Liver (tissue), 8 donors: ENCODE measurements at regions not wholly inside any gene's neighbourhood (a gene's known extent, or its start where the extent isn't known, plus 50 kb on each side); places are given as distances from the start of the nearest gene placed in this dataset.

Experiments
- DNase-seq: peaks from one replicate; pipeline ENCODE4 v3.0.0-alpha.2; 2017; ENCODE audit warnings: low spot score
- H3K27ac ChIP-seq, 2 donors: one replicate each; pipeline ENCODE4 v1.7.0; 2013; ENCODE audit warnings: inconsistent platforms in 2 of 2, low read length in 2 of 2, control low read depth in 1 of 2, low read depth in 1 of 2, mild to moderate bottlenecking in 1 of 2
- H3K27me3 ChIP-seq, 4 donors: one replicate each; pipeline versions ENCODE4 v1.6.1 to v1.7.0; 2013; ENCODE audit warnings: low read length in 3 of 4, inconsistent platforms in 1 of 4, mild to moderate bottlenecking in 1 of 4, moderate library complexity in 1 of 4; ENCODE audit not compliant: control insufficient read depth in 4 of 4, insufficient read depth in 4 of 4
- H3K36me3 ChIP-seq, 4 donors: one replicate each; pipeline versions ENCODE4 v1.6.1 to v1.7.0; 2013; ENCODE audit warnings: low read length in 3 of 4, mild to moderate bottlenecking in 3 of 4, low read depth in 1 of 4, moderate library complexity in 1 of 4; ENCODE audit not compliant: control insufficient read depth in 4 of 4, insufficient read depth in 3 of 4
- H3K4me1 ChIP-seq, 4 donors: one replicate each; pipeline versions ENCODE4 v1.6.1 to v1.7.0; 2013; ENCODE audit warnings: low read length in 3 of 4, mild to moderate bottlenecking in 3 of 4, moderate library complexity in 1 of 4; ENCODE audit not compliant: control insufficient read depth in 4 of 4, insufficient read depth in 4 of 4
- H3K4me3 ChIP-seq, 3 donors: one replicate each; pipeline versions ENCODE4 v1.6.1 to v1.7.0; 2013; ENCODE audit warnings: low read length in 3 of 3, control low read depth in 1 of 3, low read depth in 1 of 3, mild to moderate bottlenecking in 1 of 3
- H3K9ac ChIP-seq, 2 donors: one replicate each; pipeline ENCODE4 v1.7.0; 2013; ENCODE audit warnings: low read length in 2 of 2, mild to moderate bottlenecking in 2 of 2, moderate library complexity in 2 of 2, control low read depth in 1 of 2, low read depth in 1 of 2
- H3K9me3 ChIP-seq, 4 donors: one replicate each; pipeline versions ENCODE4 v1.6.1 to v1.7.0; 2013; ENCODE audit warnings: low read length in 3 of 4; ENCODE audit not compliant: control insufficient read depth in 4 of 4
- EGR1 ChIP-seq, 2 donors: IDR thresholded peaks; 2 replicates each; pipeline ENCODE4 v1.6.1; 2016 to 2018; ENCODE audit warnings: antibody characterized with exemption in 2 of 2, low read depth in 2 of 2
- FOXA1 ChIP-seq: IDR thresholded peaks from 2 replicates; pipeline ENCODE4 v1.6.1; 2016; ENCODE audit warnings: antibody characterized with exemption
- FOXA2 ChIP-seq: IDR thresholded peaks from 2 replicates; pipeline ENCODE4 v1.6.1; 2016; ENCODE audit warnings: antibody characterized with exemption
- GABPA ChIP-seq, 2 donors: IDR thresholded peaks in 1 of 2; conservative IDR thresholded peaks in 1 of 2; 2 replicates each; pipeline ENCODE4 v1.6.1; 2016; ENCODE audit warnings: antibody characterized with exemption in 2 of 2, mild to moderate bottlenecking in 1 of 2, moderate library complexity in 1 of 2
- HNF4A ChIP-seq, 2 donors: conservative IDR thresholded peaks; 2 replicates each; pipeline ENCODE4 v1.6.1; 2016; ENCODE audit warnings: antibody characterized with exemption in 2 of 2, mild to moderate bottlenecking in 2 of 2
- HNF4G ChIP-seq: IDR thresholded peaks from 2 replicates; pipeline ENCODE4 v1.6.1; 2016; ENCODE audit warnings: antibody characterized with exemption
- JUND ChIP-seq, 2 donors: IDR thresholded peaks; 2 replicates each; pipeline ENCODE4 v1.6.1; 2016; ENCODE audit warnings: antibody characterized with exemption in 2 of 2
- NR2F2 ChIP-seq: IDR thresholded peaks from 2 replicates; pipeline ENCODE4 v1.6.1; 2016; ENCODE audit warnings: antibody characterized with exemption
- RAD21 ChIP-seq, 2 donors: IDR thresholded peaks; 2 replicates each; pipeline ENCODE4 v1.6.1; 2016; ENCODE audit warnings: antibody characterized with exemption in 2 of 2, mild to moderate bottlenecking in 2 of 2
- RXRA ChIP-seq, 2 donors: IDR thresholded peaks; 2 replicates each; pipeline ENCODE4 v1.6.1; 2017 to 2018; ENCODE audit warnings: antibody characterized with exemption in 2 of 2, mild to moderate bottlenecking in 1 of 2
- SP1 ChIP-seq: IDR thresholded peaks from 2 replicates; pipeline ENCODE4 v1.6.1; 2018; ENCODE audit warnings: antibody characterized with exemption, mild to moderate bottlenecking
- TAF1 ChIP-seq: conservative IDR thresholded peaks from 2 replicates; pipeline ENCODE4 v1.6.1; 2016; ENCODE audit warnings: antibody characterized with exemption, mild to moderate bottlenecking
- YY1 ChIP-seq: IDR thresholded peaks from 2 replicates; pipeline ENCODE4 v1.6.1; 2016; ENCODE audit warnings: antibody characterized with exemption, mild to moderate bottlenecking
- ZBTB33 ChIP-seq: IDR thresholded peaks from 2 replicates; pipeline ENCODE4 v1.6.1; 2016; ENCODE audit warnings: antibody characterized with exemption
- WGBS: extraction: QIAGEN DNeasy Blood & Tissue Kit; methylation state at CpG from one replicate; pipeline ENCODE4 v1.1.7; 2013; 5-methylcytosine and 5-hydroxymethylcytosine counted together
- TF ChIP-seq, protein P1 (sequence below): IDR thresholded peaks from 2 replicates; pipeline ENCODE4 v1.6.1; 2016; ENCODE audit warnings: antibody characterized with exemption
- TF ChIP-seq, protein P2 (sequence below): fragments of 150-350 bp; IDR thresholded peaks from 2 replicates; pipeline ENCODE4 v1.5.1; 2017; ENCODE audit warnings: improper control_type of control experiment, low read depth, low read length; ENCODE audit not compliant: missing input control
- TF ChIP-seq, protein P3 (sequence below): IDR thresholded peaks from 2 replicates; pipeline ENCODE4 v1.6.1; 2016; ENCODE audit warnings: antibody characterized with exemption, mild to moderate bottlenecking
- TF ChIP-seq, protein P4 (sequence below): IDR thresholded peaks from 2 replicates; pipeline ENCODE4 v1.6.1; 2016; ENCODE audit warnings: antibody characterized with exemption
- donor health status: healthy.
- donor health status: healthy.
- donor health status: healthy.
- donor health status: healthy.
- donor health status: healthy.

- H3K27ac ChIP-seq: peak overlapping the region; percentile 62 to 73
- no peaks in the 10 kb centered on the region for H3K9me3 ChIP-seq
- no peaks in the 10 kb centered on the region for H3K36me3 ChIP-seq
- peak overlapping the region in 2 of 3 donors; percentile 18 to 41 for H3K4me3 ChIP-seq
- peaks cover 4 to 20% (median 11%) of the 10 kb centered on the region in 4 donors for H3K4me1 ChIP-seq
- peak overlapping the region in 1 of 2 donors; percentile 21 for H3K9ac ChIP-seq
- no peaks in the 10 kb centered on the region for H3K27me3 ChIP-seq
- DNase-seq: no peak
- TF ChIP-seq ZBTB33: no peak
- TF ChIP-seq EGR1 (IDR thresholded peaks at IDR 0.05; ENCODE audit: low read depth in 2 of 2): no peak
- TF ChIP-seq, protein P1, sequence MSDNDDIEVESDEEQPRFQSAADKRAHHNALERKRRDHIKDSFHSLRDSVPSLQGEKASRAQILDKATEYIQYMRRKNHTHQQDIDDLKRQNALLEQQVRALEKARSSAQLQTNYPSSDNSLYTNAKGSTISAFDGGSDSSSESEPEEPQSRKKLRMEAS: no peak
- TF ChIP-seq, protein P2, sequence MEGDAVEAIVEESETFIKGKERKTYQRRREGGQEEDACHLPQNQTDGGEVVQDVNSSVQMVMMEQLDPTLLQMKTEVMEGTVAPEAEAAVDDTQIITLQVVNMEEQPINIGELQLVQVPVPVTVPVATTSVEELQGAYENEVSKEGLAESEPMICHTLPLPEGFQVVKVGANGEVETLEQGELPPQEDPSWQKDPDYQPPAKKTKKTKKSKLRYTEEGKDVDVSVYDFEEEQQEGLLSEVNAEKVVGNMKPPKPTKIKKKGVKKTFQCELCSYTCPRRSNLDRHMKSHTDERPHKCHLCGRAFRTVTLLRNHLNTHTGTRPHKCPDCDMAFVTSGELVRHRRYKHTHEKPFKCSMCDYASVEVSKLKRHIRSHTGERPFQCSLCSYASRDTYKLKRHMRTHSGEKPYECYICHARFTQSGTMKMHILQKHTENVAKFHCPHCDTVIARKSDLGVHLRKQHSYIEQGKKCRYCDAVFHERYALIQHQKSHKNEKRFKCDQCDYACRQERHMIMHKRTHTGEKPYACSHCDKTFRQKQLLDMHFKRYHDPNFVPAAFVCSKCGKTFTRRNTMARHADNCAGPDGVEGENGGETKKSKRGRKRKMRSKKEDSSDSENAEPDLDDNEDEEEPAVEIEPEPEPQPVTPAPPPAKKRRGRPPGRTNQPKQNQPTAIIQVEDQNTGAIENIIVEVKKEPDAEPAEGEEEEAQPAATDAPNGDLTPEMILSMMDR: no peak
- no peak for TF ChIP-seq FOXA1
- peak; percentile 53 to 75 for TF ChIP-seq HNF4A (conservative IDR thresholded peaks at IDR 0.05)
- no peak for TF ChIP-seq HNF4G
- TF ChIP-seq, protein P3, sequence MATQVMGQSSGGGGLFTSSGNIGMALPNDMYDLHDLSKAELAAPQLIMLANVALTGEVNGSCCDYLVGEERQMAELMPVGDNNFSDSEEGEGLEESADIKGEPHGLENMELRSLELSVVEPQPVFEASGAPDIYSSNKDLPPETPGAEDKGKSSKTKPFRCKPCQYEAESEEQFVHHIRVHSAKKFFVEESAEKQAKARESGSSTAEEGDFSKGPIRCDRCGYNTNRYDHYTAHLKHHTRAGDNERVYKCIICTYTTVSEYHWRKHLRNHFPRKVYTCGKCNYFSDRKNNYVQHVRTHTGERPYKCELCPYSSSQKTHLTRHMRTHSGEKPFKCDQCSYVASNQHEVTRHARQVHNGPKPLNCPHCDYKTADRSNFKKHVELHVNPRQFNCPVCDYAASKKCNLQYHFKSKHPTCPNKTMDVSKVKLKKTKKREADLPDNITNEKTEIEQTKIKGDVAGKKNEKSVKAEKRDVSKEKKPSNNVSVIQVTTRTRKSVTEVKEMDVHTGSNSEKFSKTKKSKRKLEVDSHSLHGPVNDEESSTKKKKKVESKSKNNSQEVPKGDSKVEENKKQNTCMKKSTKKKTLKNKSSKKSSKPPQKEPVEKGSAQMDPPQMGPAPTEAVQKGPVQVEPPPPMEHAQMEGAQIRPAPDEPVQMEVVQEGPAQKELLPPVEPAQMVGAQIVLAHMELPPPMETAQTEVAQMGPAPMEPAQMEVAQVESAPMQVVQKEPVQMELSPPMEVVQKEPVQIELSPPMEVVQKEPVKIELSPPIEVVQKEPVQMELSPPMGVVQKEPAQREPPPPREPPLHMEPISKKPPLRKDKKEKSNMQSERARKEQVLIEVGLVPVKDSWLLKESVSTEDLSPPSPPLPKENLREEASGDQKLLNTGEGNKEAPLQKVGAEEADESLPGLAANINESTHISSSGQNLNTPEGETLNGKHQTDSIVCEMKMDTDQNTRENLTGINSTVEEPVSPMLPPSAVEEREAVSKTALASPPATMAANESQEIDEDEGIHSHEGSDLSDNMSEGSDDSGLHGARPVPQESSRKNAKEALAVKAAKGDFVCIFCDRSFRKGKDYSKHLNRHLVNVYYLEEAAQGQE: peak; percentile 24
- peak; percentile 17 for TF ChIP-seq NR2F2
- no peak for TF ChIP-seq GABPA (IDR thresholded peaks at IDR 0.05 in 1 of 2, conservative IDR thresholded peaks at IDR 0.05 in 1 of 2)
- TF ChIP-seq TAF1: no peak
- peak; percentile 33 for TF ChIP-seq FOXA2
- TF ChIP-seq JUND (IDR thresholded peaks at IDR 0.05): peak in 1 of 2 donors; percentile 21
- peak; percentile 40 to 58 for TF ChIP-seq RAD21 (IDR thresholded peaks at IDR 0.05)
- peak; percentile 60 for TF ChIP-seq SP1
- TF ChIP-seq RXRA (IDR thresholded peaks at IDR 0.05): peak; percentile 21 to 51
- peak; percentile 50 for TF ChIP-seq YY1
- TF ChIP-seq, protein P4, sequence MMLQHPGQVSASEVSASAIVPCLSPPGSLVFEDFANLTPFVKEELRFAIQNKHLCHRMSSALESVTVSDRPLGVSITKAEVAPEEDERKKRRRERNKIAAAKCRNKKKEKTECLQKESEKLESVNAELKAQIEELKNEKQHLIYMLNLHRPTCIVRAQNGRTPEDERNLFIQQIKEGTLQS: no peak
- 6% methylated on average over 2 of the region's 2 CpGs for WGBS
Observed at GRCh38 chr6:140319209-140319608, 944.8 kb upstream of the CITED2 start.
